GM19023 (cell line): ENCODE measurements at regions not wholly inside any gene's neighbourhood (a gene's known extent, or its start where the extent isn't known, plus 50 kb on each side); places are given as distances from the start of the nearest gene placed in this dataset.

Experiments
- ATAC-seq: cut with Tn5 transposase; IDR thresholded peaks from one replicate; pipeline ENCODE4 v1.9.1; 2021; ENCODE audit warnings: mild to moderate bottlenecking, moderate library complexity; ENCODE audit not compliant: unreplicated experiment

DNA sequence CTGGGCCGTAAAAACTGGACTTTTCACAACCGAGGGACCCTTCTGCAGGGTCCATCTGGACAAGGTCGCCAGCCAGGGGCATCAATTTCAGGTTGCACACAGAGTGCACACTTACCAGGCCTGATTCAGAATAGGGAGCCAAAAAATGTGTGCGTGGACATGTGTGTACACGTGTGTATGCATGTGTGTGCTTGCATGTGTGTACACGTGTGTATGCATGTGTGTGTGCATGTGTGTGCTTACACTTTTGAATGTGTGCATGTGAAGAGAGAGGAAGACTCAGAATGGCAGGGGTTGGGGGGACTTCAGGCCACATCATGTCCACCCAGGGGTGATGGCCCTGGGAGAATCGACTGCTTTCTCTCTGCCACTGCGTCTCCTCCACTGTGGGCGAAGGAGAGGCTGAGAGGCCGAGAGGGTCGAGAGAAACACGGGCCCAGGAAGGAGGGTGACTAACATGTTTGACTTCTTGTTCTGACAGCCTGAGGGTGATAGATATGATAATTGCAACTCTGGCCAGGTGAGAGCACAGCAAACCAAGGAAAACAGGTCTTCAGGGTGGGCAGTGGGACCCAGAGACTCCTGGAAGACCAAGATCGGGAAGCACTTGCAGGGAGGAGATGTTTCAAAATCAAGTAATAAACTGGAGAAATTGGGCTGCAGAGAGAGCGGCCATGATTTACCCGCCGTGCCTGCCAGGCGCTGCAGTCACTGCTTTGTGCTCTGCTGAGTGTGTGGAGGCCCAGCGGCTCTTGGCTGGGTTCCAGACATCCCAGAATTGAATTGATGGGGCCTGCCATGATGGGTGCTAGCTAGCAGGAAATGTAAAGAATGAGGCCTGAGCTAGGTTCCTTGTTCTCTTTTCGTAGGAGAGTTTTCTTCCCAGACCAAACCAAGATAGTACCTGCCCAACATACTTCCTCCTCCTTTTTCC lies 310.8 kb downstream of the QKI start:
- no peak for ATAC-seq

DNA sequence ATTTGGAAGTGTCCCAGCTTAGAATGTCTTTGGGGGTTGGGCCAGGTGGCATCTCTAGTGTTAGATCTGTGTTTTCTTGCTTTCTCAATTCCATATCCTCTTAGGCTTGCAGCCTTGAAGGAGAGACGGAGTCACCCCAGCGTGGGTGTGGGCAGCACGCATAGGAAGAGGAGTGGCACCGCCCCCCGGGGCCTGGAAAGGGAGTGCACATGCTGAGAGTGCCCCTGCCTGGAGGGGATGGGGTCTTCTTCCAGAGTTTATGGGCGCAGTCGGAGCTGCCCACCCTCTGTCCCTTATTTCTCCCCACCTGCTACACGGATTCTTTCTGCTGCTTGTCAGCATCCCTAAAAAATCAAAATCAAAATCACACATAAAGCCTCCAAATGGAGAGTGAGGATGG lies 309.7 kb downstream of the QKI start:
- ATAC-seq: no peak

- ATAC-seq: no peak
These were observed 309.2 kb downstream of the QKI start for GRCh38 chr6:163723759-163724158.

DNA sequence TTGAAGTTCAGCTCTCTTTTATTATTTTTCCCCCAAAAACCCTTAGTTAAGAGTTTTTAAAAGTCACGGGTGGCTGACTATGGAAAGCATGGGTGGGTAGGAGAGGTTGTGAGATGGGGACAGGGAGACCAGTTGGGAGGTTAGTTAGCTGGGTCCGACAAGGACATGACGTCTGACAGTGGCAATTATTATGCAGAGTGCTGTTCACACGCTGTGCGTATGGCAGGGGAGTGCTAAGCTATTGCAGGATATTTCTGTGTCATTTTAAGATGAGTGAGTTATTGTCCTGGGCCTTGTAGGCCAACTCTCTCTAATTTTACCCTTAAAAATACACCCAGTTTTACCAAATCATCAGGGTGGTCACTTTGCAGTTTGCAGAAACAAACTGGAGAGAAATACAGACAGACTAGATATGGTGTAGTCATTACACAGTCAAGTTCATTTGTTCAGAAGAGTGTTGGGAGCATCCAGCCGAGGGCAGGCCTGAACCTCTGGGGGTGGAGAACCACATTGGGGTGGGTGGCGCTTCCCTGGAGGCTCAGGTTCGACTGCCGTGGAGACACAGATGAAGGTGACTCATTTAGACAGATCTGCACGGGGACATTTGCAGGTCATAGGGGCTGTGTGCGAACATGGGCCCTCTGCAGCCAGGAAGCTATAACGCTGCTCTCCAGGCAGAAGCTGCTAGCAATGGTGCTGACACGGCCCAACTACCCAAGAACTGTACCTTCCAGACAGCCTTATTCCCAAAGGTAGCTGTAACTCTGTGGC lies 307.6 kb downstream of the QKI start:
- no peak for ATAC-seq

GRCh38 chr6:163721435-163721834 lies 306.9 kb downstream of the QKI start:
- ATAC-seq: no peak

- no peak for ATAC-seq
These were observed 306.1 kb downstream of the QKI start for GRCh38 chr6:163720460-163721235.

GRCh38 chr6:163720005-163720404 lies 305.5 kb downstream of the QKI start:
- no peak for ATAC-seq

DNA sequence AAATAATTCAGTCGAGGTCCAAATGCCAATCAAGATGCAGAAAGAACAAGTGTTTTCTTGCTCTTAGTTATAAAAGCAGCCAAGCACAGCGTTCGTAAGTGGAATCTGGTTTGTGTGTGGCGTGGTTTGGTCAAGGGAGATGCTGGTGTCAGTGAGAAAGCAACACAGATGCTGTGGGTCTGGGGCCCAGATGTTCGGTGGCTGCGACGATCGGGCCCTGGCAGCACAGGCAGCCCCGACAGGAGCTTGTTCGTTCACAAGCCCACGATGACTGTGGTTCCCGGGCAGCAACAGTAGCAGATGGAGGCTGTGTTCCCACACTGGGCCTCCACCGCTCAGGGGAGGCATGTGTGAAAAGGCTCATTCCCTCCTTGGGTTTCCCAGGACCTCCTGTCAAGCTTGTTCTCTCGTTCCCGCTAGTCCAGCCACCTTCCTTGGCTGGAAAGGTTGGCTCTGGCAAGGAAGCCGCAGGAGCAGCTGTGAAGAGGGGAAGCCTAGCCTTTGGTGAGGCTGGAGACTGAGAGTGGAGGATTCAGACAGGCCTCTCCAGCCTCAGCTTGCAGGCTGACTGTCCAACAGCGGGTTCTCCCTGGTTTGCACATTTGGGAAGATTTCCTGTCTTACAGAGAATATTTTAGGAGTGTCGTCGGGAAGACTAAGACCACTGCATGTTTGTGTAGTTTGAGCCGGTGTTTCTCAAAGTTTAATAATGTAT lies 304.7 kb downstream of the QKI start:
- no peak for ATAC-seq

GRCh38 chr6:163718537-163718936 lies 304.0 kb downstream of the QKI start:
- no peak for ATAC-seq

DNA sequence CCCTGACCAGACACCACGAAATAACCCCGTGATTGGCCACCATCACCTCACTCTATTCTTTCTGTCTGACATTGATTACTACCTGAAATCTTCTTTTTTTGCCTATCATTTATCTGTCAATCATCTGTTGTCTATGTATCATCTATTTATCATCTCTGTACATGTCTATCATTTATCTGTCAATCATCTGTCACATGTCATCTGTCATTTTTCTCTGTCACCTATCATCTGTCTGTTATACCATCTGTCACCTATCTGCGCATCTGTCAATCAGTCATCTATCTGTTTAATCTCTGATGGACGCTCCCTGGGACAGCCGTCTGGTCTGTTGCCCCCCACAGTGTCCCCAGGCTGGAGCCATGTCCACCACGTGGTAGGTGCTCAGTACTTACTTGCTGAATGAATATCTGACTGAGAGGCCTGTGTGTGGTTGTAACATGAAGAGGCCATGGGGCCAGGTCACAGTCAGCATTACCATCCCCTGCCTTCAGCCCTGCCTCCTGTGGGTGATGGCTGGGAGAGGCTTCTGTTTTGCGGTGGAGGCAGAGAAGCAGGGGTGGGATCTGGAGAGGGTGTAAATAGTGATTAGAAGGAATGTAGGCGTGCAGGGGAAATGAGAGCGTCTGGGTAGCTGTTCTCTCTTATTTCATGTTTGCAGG lies 302.7 kb downstream of the QKI start:
- no peak for ATAC-seq

GRCh38 chr6:163716690-163717089 lies 302.2 kb downstream of the QKI start:
- ATAC-seq: no peak

GRCh38 chr6:163715846-163716245 lies 301.3 kb downstream of the QKI start:
- no peak for ATAC-seq

DNA sequence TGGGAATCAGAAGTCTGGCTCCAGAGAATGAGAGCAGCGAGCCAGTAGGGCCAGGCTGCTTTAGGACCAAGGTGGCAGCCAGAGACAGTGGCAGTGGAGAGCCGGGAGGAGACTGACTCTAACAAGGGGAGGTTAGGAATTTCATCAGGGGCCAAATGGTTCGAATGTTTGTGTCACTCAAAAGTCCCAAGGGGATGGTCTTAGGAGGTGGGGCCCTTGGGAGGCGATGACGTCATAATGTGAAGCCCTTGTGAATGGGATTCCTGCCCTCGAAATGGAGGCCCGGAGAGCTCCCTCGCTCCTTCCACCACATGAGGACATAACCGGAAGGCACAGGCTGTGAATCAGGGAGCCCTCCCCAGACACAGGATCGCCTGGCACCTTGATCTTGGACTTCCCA lies 299.7 kb downstream of the QKI start:
- ATAC-seq: no peak

DNA sequence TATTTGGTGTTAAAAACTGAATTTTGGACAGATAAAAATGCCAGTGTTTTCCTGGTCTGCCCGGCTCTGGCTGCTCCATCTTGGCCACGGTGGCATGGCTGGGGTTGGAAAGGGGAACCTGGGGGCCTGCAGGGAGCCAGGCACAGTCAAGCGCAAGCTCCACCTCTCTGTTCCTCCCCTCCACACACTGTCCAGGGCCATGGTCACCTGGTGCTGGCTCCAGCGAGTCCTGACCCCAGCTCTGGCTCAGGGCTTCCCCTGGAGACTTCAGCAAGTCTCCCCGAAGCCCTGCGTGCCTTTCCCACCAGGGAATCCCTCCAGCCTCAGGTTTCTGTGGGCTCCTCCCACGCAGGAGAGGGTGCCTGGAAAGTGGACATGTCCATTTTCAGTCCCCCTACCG lies 298.5 kb downstream of the QKI start:
- no peak for ATAC-seq

GRCh38 chr6:163712566-163712961 lies 298.0 kb downstream of the QKI start:
- ATAC-seq: no peak

GRCh38 chr6:163711615-163712565 lies 297.4 kb downstream of the QKI start:
- no peak for ATAC-seq

DNA sequence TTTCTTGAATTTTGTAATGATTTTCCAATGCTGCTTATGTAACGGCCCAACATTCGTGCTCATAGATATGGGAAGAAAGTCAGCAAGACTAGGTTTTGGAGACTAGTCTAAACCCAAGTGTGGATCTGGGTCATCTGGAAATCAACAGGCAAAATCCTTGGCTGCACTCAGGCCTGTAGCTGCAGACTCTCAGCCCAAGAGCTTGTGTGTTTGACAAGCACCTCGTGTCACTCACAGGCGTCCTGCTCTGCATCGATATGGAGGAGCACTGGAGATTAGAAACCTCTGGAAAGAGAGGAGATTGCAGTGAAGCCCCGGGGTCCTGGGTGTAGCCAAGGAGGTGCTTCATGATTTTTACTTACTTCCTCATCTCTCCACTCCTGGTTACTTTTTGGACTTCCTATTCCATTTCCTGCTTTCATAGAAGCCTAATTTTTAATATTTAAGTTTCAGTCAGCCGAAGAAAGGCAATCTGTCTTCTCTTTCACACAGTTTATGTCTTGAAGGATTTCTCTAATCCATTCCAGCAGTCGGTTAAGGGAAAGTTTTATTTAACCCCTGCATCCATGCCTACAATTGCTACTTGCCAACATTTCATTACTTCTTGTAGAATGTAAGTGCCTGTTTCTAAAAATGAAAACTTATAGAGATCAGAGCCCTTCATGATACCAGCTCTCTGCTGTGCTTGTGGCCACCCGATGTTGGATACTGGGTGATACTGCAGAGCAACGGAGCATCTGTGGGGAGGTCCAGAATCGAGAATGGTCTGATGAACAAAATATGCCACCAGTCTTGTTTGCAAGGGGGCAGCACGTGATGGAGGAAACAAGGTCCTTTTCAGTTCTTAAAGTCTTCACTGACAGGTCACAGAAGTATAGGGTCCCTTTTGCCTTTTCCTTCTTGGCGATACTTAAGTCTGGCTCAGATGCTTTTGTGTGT lies 296.3 kb downstream of the QKI start:
- ATAC-seq: no peak

DNA sequence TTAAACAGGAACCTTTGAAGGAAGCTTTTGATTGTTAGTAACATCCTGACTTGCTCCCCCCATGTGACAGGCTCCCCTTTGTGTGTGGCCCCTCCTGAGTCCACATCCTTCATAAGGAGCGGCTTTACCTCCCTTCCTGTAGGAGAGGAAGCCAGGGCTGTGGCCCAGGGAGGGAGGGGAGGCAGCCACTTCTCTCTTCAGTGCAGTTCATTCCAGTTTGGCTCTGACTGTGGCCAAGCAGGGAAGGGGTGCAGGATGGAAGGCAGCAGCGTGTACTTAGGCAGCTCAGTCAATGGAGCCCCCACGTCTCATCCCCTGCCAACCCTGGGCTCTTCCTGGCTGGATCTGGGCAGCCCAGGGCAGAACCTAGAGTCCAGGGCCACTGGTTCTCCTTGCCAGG lies 295.2 kb downstream of the QKI start:
- ATAC-seq: no peak
